PC-9 (cell line): ENCODE measurements at regions not wholly inside any gene's neighbourhood (a gene's known extent, or its start where the extent isn't known, plus 50 kb on each side); places are given as distances from the start of the nearest gene placed in this dataset.

Experiments
- CTCF ChIP-seq: fragments of 200-600 bp; sonication (generic); conservative IDR thresholded peaks from 2 replicates; pipeline ENCODE4 v1.6.1; 2017; ENCODE audit warnings: mixed run types, antibody characterized with exemption, mild to moderate bottlenecking, moderate library complexity
- EZH2 ChIP-seq: fragments of 200-600 bp; sonication (generic); IDR thresholded peaks from 2 replicates; pipeline ENCODE4 v1.8.0; 2017; ENCODE audit warnings: antibody characterized with exemption, low read depth

GRCh38 chr12:19718401-19718800, 279.1 kb downstream of the AEBP2 start:
- TF ChIP-seq CTCF (no peak), EZH2 (no peak)
